Mucosa of descending colon (tissue), 3 donors: ENCODE measurements at regions not wholly inside any gene's neighbourhood (a gene's known extent, or its start where the extent isn't known, plus 50 kb on each side); places are given as distances from the start of the nearest gene placed in this dataset.
A peak's percentile ranks its signal among the peaks of the same experiment; 100 is the strongest.

Experiments used
- ATAC-seq: fragments of 200-7000 bp; cut with Tn5 transposase; one replicate; pipeline ENCODE4 v1.9.1; 2020; ENCODE audit warnings: mild to moderate bottlenecking, moderate library complexity
- DNase-seq, 3 donors: peaks; one replicate each; pipeline ENCODE4 v3.0.0-alpha.2; 2020
- H3K36me3 ChIP-seq: fragments of 200-600 bp; one replicate; pipeline ENCODE4 v1.8.0; 2021; ENCODE audit warnings: low read depth, mild to moderate bottlenecking
- H3K4me1 ChIP-seq: fragments of 200-600 bp; one replicate; pipeline ENCODE4 v1.8.0; 2021; ENCODE audit warnings: low read depth, mild to moderate bottlenecking
- H3K4me3 ChIP-seq: fragments of 200-600 bp; one replicate; pipeline ENCODE4 v1.8.0; 2021; ENCODE audit warnings: mild to moderate bottlenecking
- H3K9me3 ChIP-seq: fragments of 200-600 bp; one replicate; pipeline ENCODE4 v1.8.0; 2021; ENCODE audit warnings: mild to moderate bottlenecking
- intact Hi-C, 2 donors: fragments of 100-400 bp; cut with DNase I in 1 of 2; cut with micrococcal nuclease in 1 of 2; formaldehyde crosslinking; loops; one replicate each; pipeline versions ENCODE4 v1.11.0 to v1.11.1; 2022; cut with DNase I, micrococcal nuclease
- TF ChIP-seq, protein P1 (sequence below): fragments of 200-600 bp; IDR thresholded peaks from one replicate; pipeline ENCODE4 v1.8.0; 2022; ENCODE audit warnings: antibody characterized with exemption, mild to moderate bottlenecking
- donor health status: DM: no; HTN: no; CAD: no; lungs with moderate emphysema.
- donor health status: DM: no; HTN: no; CAD: no.
- donor health status: DM: no; HTN: yes; CAD: no.

DNA sequence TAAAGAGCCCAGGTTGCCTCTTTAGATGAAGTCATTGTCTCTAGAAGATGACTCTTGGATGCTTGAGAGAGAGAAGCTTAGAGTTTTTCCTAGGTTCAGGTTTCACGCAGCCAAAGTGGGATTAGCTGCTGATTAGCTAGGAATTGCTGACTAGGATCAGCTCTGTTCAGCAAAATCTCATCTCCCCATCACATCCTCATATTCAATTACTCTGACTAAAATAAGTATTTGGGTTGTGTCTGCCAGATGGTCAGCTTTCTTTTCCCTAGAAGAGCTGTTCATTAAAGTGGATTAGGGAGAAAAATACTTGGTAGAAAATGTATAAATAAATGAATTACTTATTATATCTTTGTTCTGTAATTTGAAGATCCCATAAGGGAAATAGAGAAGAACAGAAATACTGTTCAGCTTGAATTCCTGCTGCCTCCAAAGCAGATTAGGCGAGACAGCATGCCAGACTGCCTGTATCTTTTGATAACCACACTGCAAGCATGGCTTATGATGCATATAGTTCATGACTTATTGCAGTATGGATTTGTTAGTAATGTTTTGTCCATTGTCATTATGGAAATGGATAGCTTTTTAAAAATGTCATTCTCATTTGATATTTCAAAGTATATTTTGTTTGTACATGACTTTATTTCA lies 184.8 kb upstream of the CD180 start:
- no peak for DNase-seq
- H3K36me3 ChIP-seq = no peaks in the 10 kb centered on the region
- intact Hi-C loops = no loop called here
- no peaks in the 10 kb centered on the region for H3K4me1 ChIP-seq
- H3K4me3 ChIP-seq = no peak overlapping the region
- TF ChIP-seq, protein P1, sequence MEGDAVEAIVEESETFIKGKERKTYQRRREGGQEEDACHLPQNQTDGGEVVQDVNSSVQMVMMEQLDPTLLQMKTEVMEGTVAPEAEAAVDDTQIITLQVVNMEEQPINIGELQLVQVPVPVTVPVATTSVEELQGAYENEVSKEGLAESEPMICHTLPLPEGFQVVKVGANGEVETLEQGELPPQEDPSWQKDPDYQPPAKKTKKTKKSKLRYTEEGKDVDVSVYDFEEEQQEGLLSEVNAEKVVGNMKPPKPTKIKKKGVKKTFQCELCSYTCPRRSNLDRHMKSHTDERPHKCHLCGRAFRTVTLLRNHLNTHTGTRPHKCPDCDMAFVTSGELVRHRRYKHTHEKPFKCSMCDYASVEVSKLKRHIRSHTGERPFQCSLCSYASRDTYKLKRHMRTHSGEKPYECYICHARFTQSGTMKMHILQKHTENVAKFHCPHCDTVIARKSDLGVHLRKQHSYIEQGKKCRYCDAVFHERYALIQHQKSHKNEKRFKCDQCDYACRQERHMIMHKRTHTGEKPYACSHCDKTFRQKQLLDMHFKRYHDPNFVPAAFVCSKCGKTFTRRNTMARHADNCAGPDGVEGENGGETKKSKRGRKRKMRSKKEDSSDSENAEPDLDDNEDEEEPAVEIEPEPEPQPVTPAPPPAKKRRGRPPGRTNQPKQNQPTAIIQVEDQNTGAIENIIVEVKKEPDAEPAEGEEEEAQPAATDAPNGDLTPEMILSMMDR = no peak
- no peak for ATAC-seq
- no peaks in the 10 kb centered on the region for H3K9me3 ChIP-seq

DNA sequence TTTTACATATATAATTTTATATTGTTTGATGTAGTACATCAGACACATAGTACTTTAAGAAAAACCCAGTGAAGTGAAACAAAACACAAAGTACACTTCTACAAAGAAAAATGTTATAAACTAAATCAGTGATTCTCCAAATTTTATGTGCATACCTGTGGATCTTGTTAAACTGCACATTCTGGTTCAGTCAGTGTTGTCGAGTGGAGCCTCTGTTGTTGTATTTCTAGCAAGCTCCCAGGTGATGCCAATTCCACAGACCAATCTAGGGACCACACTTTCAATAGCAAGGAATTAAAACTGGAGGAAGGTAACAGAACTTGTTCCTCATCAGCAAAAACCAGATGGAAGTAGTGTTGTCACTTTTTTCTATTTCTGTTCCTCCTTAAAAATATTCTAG lies 183.8 kb upstream of the CD180 start:
- H3K4me1 ChIP-seq = no peaks in the 10 kb centered on the region
- H3K36me3 ChIP-seq = no peaks in the 10 kb centered on the region
- no peaks in the 10 kb centered on the region for H3K9me3 ChIP-seq
- DNase-seq (no peak), ATAC-seq (no peak)
- intact Hi-C loops = no loop called here
- TF ChIP-seq, protein P1 = no peak
- no peak overlapping the region for H3K4me3 ChIP-seq

DNA sequence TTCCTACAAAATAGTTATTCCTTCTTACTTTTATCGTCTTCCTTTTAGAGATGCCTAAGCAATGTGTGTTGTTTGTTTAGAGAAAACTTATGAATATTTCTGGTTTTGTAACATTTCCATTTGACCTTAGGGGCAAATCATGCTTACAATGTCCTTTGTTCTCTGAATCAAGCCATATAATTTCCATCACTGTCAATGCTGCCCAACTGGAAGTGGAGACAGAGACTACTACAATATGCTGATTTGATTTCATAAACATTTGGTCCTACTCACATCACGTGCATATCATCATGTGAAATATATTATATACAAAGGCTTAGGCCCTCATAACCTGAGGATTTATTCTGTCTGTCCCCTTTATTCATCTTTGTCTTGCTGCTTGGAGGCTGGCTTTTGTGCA lies 183.2 kb upstream of the CD180 start:
- DNase-seq = no peak
- no peaks in the 10 kb centered on the region for H3K9me3 ChIP-seq
- no peak for ATAC-seq
- H3K36me3 ChIP-seq = no peaks in the 10 kb centered on the region
- no peak overlapping the region for H3K4me3 ChIP-seq
- intact Hi-C loops = no loop called here
- TF ChIP-seq, protein P1 = no peak
- H3K4me1 ChIP-seq = no peaks in the 10 kb centered on the region

DNA sequence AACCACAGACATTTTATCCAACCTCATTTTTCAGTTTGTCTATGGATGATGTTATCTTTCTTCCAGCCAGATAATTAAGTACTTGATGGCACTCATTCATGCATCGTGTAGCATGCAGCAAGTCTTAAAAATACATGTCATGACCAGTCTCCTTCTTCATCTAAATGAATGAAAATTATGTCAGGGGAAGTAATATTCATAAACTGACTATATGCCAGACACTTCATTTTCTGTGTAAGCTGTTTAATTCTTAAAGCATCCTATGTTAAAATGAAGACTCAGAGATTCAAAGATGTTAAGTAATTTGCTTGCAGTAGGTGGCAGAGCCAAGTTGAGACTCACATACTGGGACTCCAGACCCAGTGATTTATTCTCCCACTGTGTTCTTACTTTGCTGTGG lies 181.7 kb upstream of the CD180 start:
- Histone ChIP-seq H3K9me3 (no peaks in the 10 kb centered on the region), H3K4me3 (no peak overlapping the region), H3K36me3 (no peaks in the 10 kb centered on the region), H3K4me1 (no peaks in the 10 kb centered on the region)
- intact Hi-C loops = no loop called here
- ATAC-seq = no peak
- TF ChIP-seq, protein P1 = no peak
- DNase-seq = no peak

DNA sequence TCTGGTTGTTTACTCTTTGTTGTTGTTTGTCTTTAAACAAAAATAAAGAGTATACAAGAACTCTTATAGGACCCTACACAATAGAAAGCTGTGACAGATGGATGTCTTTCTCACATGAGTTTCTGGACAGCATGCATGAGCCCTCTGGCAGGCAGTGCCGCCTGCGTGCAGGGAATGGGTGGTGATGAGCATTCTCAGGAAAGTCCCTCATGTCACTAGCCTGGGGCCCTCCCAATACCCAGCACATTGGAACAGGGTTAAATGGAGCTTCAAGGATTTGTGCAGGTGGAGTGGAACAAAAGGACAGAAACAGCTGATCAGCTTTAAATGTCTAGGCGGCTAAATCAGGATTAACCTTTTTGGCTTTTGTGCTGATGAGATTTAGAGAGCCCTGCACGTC lies 181.0 kb upstream of the CD180 start:
- intact Hi-C loops = no loop called here
- Histone ChIP-seq H3K36me3 (no peaks in the 10 kb centered on the region), H3K4me3 (no peak overlapping the region), H3K4me1 (no peaks in the 10 kb centered on the region), H3K9me3 (no peaks in the 10 kb centered on the region)
- DNase-seq (no peak), ATAC-seq (no peak)
- TF ChIP-seq, protein P1 = no peak

DNA sequence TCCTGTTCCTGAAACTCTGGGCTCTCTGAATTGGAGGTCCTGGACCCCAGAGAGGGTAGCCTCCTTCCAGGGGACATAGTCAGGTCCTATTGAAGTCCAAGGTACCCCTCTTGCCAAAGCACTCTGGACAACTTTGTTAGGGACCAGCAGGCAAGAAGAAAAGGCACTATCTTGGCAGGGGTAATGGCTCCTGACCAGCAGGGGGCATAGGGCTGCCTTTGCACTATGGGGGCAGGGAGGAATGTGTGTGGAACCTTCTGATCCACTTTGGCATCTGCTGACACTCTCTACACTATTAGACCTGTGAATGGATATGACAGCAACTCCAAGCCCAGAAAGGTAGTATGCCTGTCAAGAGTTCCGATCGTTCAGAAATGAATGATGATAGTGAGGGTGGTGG lies 179.0 kb upstream of the CD180 start:
- ATAC-seq = peak; percentile 13
- Histone ChIP-seq H3K4me1 (no peaks in the 10 kb centered on the region), H3K36me3 (no peaks in the 10 kb centered on the region), H3K4me3 (no peak overlapping the region), H3K9me3 (no peaks in the 10 kb centered on the region)
- intact Hi-C loops = no loop called here
- TF ChIP-seq, protein P1 = no peak
- DNase-seq = no peak
